ENCODE measurements at regions not wholly inside any gene's neighbourhood (a gene's known extent, or its start where the extent isn't known, plus 50 kb on each side); places are given as distances from the start of the nearest gene placed in this dataset.

DNA sequence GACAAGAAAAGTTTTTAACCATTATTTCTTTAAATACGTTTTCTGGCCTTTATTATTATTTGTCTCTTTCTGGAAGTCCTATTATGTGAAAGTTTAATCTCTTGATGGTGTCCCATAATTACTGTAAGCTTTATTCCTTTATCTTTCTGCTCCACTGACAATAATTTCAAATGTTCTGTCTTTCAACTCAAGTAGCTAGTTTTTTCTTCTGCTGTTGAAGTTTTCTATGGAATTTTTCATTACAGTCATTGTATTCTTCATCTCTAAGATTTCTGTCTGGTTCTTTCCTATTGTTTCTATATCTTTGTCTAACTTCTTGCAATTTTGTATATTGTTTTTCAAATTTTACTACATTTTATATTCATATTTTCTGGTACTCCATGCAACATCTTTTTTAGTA lies 173.6 kb upstream of the MGAT4C start:
- TF ChIP-seq, protein P1, sequence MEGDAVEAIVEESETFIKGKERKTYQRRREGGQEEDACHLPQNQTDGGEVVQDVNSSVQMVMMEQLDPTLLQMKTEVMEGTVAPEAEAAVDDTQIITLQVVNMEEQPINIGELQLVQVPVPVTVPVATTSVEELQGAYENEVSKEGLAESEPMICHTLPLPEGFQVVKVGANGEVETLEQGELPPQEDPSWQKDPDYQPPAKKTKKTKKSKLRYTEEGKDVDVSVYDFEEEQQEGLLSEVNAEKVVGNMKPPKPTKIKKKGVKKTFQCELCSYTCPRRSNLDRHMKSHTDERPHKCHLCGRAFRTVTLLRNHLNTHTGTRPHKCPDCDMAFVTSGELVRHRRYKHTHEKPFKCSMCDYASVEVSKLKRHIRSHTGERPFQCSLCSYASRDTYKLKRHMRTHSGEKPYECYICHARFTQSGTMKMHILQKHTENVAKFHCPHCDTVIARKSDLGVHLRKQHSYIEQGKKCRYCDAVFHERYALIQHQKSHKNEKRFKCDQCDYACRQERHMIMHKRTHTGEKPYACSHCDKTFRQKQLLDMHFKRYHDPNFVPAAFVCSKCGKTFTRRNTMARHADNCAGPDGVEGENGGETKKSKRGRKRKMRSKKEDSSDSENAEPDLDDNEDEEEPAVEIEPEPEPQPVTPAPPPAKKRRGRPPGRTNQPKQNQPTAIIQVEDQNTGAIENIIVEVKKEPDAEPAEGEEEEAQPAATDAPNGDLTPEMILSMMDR (optimal IDR thresholded peaks at IDR 0.05 in 1 of 3, IDR thresholded peaks at IDR 0.05 in 1 of 3, conservative IDR thresholded peaks at IDR 0.05 in 1 of 3; ENCODE audit: extremely low read depth in 1 of 3, insufficient read depth in 2 of 3, low read length in 3 of 3), result no peak
- no peak for TF ChIP-seq EZH2 (IDR thresholded peaks at IDR 0.05; ENCODE audit: low read length)

Measured in keratinocyte (primary cell).